C4-2B (cell line): ENCODE measurements at regions not wholly inside any gene's neighbourhood (a gene's known extent, or its start where the extent isn't known, plus 50 kb on each side); places are given as distances from the start of the nearest gene placed in this dataset.
"Not testable (repeated sequence)": the region's sequence is repeated elsewhere in the genome, so short reads cannot be mapped to it uniquely, and the experiment has no call there.

ENCODE experiments used
- H3K27ac ChIP-seq: fragments of 450-650 bp; 2 replicates; pipeline ENCODE4 v1.5.1; 2017
- ZFX ChIP-seq: fragments of 450-650 bp; IDR thresholded peaks from 2 replicates; pipeline ENCODE4 v1.6.1; 2017
- TF ChIP-seq, protein P1 (sequence below): fragments of 450-650 bp; conservative IDR thresholded peaks from 2 replicates; pipeline ENCODE4 v1.5.1; 2017; ENCODE audit warnings: mild to moderate bottlenecking

DNA sequence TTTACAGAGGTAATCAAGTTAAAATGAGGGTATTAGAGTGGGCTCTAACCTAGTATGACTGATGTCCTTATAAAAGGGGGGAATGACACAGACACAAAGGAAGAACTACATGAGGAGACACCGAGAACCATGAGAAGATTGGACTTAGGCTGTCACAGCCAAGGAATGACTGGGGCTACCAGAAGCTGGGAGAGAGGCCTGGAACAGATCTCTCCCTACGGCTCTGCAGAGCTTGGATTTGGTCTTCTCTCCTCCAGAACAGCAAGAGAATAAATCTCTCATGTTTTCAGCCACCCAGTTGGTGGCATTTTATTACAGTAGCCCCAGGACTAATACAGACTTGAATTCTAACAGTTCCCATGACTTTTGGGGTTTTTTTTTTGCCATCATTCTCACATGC lies 110.8 kb downstream of the PSMG1 start:
- H3K27ac ChIP-seq = no peak overlapping the region
- TF ChIP-seq ZFX = no peak
- TF ChIP-seq, protein P1, sequence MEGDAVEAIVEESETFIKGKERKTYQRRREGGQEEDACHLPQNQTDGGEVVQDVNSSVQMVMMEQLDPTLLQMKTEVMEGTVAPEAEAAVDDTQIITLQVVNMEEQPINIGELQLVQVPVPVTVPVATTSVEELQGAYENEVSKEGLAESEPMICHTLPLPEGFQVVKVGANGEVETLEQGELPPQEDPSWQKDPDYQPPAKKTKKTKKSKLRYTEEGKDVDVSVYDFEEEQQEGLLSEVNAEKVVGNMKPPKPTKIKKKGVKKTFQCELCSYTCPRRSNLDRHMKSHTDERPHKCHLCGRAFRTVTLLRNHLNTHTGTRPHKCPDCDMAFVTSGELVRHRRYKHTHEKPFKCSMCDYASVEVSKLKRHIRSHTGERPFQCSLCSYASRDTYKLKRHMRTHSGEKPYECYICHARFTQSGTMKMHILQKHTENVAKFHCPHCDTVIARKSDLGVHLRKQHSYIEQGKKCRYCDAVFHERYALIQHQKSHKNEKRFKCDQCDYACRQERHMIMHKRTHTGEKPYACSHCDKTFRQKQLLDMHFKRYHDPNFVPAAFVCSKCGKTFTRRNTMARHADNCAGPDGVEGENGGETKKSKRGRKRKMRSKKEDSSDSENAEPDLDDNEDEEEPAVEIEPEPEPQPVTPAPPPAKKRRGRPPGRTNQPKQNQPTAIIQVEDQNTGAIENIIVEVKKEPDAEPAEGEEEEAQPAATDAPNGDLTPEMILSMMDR = no peak

DNA sequence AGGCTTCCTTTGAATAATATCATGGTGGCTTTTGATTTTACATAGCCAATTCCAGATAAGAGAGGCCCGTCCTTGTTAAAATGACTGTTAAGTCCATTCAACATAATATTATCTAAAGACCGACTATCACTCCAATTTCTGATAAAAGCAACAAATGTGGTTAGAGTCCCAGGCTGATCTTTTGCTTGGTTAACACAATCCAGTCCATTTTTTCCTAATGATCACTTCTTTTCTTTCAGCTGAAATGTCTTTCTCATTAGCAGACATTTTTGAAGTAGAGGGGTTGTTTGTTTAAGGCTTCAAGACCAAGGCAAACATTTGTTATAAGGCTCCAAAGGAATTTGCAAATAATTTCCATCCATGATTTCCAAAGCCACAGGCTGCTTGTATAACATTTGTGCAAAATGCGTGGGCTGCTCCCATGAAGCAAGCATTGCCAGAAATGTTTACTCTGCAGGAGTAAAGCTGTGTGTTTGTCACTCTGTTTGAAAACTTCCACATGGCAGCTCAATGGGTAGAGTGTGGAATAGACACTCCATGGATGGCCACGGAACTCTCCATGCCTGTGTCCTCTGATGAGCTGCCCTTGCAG lies 111.5 kb downstream of the PSMG1 start:
- no peak for TF ChIP-seq ZFX
- TF ChIP-seq, protein P1 = no peak

DNA sequence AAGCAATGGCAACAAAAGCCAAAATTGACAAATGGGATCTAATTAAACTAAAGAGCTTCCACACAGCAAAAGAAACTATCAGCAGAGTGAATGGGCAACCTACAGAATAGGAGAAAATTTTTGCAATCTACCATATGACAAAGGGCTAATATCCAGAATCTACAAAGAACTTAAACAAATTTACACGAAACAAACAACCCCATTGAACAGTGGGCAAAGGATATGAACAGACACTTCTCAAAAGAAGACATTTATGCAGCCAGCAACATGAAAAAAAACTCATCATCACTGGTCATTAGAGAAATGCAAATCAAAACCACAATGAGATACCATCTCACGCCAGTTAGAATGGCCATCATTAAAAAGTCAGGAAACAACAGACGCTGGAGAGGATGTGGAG lies 113.4 kb downstream of the PSMG1 start:
- H3K27ac ChIP-seq = not testable (repeated sequence)

More for the DNA sequence above, 111.5 kb downstream of the PSMG1 start:
- H3K27ac ChIP-seq = no peak overlapping the region

DNA sequence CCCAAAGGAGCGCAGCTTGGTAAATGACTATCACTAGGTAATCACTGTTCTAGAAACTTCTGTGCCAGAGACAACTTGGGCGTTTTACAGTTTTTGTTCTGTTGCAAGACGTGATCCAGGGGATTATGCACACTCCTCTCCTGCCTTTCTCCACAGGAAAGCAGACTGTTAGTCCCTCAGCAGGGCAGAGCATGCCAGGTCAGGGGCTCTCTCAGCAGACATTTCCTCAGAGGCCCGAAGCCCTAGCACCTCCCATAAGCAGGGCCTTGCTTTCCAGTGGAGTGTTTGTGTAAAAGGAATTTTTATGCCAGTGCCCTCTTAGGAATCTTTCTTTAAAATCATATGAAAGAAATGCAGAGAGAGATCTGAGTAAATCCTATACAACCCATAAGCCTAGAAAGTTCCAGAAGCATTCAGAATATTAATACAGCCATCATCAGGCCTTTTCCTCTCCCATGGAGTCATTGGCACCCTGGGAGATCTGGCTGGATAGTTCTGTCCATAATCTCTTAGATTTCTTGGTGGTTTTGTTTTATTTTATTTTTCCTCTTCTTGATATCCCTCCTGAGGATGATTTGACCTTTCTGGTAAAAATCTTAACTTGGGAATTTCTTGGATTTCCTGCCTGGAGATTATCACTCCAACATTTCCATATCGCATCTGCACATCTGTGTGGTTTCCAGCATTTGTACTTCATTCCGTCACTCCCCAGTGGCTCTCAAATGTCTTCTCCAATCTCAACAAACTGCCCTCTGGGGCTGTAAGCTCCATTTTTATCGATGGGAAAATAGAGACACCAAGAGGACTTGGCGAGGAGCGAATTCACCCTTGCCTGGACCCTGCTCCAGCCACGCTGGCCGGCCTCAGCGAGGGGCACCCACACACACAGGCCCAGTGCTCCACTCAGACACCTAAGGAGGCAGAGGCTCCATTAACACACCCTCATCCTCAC lies 116.1 kb downstream of the PSMG1 start:
- no peak for TF ChIP-seq ZFX
- TF ChIP-seq, protein P1 = no peak
- no peak overlapping the region for H3K27ac ChIP-seq

DNA sequence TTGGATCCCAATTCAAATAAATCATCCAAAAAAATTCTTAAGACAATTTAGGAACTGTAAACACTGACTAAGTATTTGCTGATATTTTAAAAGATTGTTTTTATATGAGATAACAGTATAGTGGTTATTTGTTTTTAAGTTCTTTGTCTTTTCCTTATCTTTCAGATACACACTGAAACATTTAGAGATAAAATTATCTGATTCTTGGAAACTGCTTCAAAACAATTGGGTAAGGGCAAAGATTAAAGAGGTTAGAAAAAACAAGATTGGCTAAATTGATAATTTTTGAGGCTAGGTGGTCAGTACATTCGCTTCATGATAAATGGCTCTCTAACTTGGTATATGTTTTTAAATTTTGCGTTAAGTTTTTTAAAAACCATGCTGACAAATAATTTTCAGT lies 117.3 kb downstream of the PSMG1 start:
- TF ChIP-seq, protein P1 = no peak
- TF ChIP-seq ZFX = no peak
- no peak overlapping the region for H3K27ac ChIP-seq

DNA sequence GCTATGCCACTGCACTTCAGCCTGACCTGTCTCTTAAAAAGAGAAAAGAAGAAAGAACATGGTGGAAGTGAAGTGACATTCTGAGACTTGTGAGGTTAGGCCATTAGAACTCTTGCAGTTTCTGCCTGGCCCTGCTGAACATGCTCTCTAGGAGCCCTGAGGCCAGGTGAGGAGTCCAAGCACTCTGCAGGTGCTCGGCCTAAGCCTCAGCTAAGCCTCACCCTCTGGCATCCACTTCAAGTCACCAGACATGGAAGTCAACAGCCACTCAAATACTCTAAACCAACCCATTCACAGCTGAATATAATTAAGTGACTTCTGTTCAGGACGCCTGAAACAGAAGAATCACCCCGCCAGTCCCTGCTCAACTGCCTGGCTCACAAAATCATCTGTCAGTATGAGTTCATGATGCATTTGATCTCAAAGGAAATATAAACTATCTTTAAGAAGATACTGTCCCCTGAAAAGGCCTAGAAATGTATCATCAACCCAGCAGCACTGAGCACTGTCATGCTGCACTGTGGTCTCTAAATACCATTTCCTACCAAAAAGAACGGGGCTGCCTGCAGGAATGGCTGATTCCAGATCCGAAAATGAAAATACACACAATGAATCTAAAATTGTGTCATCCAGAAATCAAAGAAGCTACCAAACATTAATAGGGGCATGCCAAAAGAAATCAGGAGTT lies 118.8 kb downstream of the PSMG1 start:
- TF ChIP-seq, protein P1 = no peak
- TF ChIP-seq ZFX = no peak
- H3K27ac ChIP-seq = no peak overlapping the region

DNA sequence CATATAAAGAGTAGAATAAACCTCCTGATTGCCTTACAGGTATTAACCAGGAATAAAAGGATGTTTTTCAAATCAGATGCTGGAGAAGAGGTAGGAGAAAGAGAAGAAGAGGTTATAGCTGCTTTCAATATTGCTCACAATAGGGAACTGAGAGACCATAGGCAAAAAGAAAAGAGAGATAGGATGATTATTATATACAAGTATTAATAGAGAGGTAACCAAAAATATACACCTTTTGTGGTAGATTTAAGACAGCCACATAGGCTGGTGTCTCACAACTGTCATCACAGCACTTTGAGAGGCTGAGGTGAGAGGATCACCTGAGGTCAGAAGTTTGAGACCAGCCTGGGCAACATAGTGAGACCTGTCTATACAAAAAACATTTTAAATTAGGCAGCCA lies 119.7 kb downstream of the PSMG1 start:
- TF ChIP-seq, protein P1 = no peak
- no peak for TF ChIP-seq ZFX
- H3K27ac ChIP-seq = no peak overlapping the region
